ENCODE measurements at regions not wholly inside any gene's neighbourhood (a gene's known extent, or its start where the extent isn't known, plus 50 kb on each side); places are given as distances from the start of the nearest gene placed in this dataset.

GRCh38 chr4:81785338-81785737 is 313.6 kb upstream of the RASGEF1B start:
- Histone ChIP-seq H3K4ac (replicated peaks; ENCODE audit: insufficient read length, low read depth, low read length) (no peak overlapping the region), H2BK20ac (ENCODE audit: low read length) (no peak overlapping the region), H2BK12ac (ENCODE audit: low read depth, low read length) (no peak overlapping the region), H3K18ac (ENCODE audit: extremely low read depth, low read length) (no peak overlapping the region), H3K27ac (ENCODE audit: low read depth, low read length) (no peak overlapping the region), H2BK120ac (replicated peaks; ENCODE audit: low read depth, low read length) (no peak overlapping the region), H3K4me2 (ENCODE audit: insufficient read depth in 1 of 2, low read depth in 2 of 2, low read length in 2 of 2) (no peak overlapping the region), H3K9ac (replicated peaks in 1 of 4; ENCODE audit: extremely low read depth in 1 of 4, low read depth in 3 of 4, low read length in 3 of 4) (no peak overlapping the region), H3K4me3 (ENCODE audit: extremely low read depth in 1 of 4, insufficient read depth in 2 of 4, low read depth in 3 of 4, low read length in 4 of 4) (no peak overlapping the region), H2AFZ (ENCODE audit: low read length) (no peak overlapping the region), H4K8ac (ENCODE audit: extremely low read depth, insufficient read depth, low read length) (no peak overlapping the region), H4K91ac (replicated peaks; ENCODE audit: insufficient read length, low read length) (no peak overlapping the region), H3K79me2 (ENCODE audit: control insufficient read depth in 1 of 2, insufficient read depth in 2 of 2, low read length in 2 of 2) (no peaks in the 10 kb centered on the region), H2BK15ac (ENCODE audit: low read length) (no peak overlapping the region), H3K56ac (replicated peaks; ENCODE audit: insufficient read length, low read depth, low read length) (no peak overlapping the region), H3K14ac (ENCODE audit: insufficient read length) (no peak overlapping the region), H3K79me1 (ENCODE audit: low read depth, low read length) (no peaks in the 10 kb centered on the region), H4K20me1 (replicated peaks in 1 of 2; ENCODE audit: control insufficient read depth in 1 of 2, insufficient read depth in 2 of 2, low read length in 2 of 2) (no peaks in the 10 kb centered on the region), H3K27me3 (replicated peaks in 1 of 4; ENCODE audit: control insufficient read depth in 3 of 4, extremely low read depth in 1 of 4, insufficient read depth in 3 of 4, low read length in 3 of 4) (no peaks in the 10 kb centered on the region), H3K4me1 (replicated peaks in 1 of 4; ENCODE audit: control insufficient read depth in 3 of 4, insufficient read depth in 4 of 4, low read length in 3 of 4) (no peaks in the 10 kb centered on the region), H2BK5ac (ENCODE audit: low read depth, low read length) (no peak overlapping the region), H3K23ac (ENCODE audit: insufficient read length) (no peak overlapping the region), H2AK5ac (ENCODE audit: low read depth, low read length) (no peak overlapping the region), H3K36me3 (ENCODE audit: control insufficient read depth in 2 of 4, insufficient read depth in 4 of 4, low read length in 3 of 4) (no peaks in the 10 kb centered on the region), H3K9me3 (ENCODE audit: insufficient read depth in 2 of 2, low read depth in 1 of 2, low read length in 1 of 2) (no peaks in the 10 kb centered on the region), H3K23me2 (ENCODE audit: low read depth, low read length) (no peaks in the 10 kb centered on the region; the same call in 1 of the 2 replicates), H4K5ac (ENCODE audit: insufficient read length, low read depth, low read length) (no peak overlapping the region)
- ChIA-PET POLR2A (ENCODE audit: partially characterized antibody) (no interaction called here), CTCF (ENCODE audit: partially characterized antibody) (interaction anchor here (1.5 to 1.9 kb wide), 2 partner anchors 315 to 715 kb away, joined by 3 to 4 read pairs; no protein-coding TSS in a partner anchor)
- FAIRE-seq (no peak), DNase-seq (ENCODE audit: low read depth in 1 of 2, low spot score in 2 of 2) (no peak)
- WGBS, 2 experiments (ENCODE audit: extremely low coverage in 1 of 2, insufficient coverage in 1 of 2, insufficient read length in 1 of 2, insufficient replicate concordance in 2 of 2, low coverage in 1 of 2, low lambda C conversion rate in 2 of 2, missing lambda C conversion rate in 1 of 2): 88% methylated on average over 4 of the region's 4 CpGs; no CpG with 5 or more reads in 1 of the 2 experiments
- TF ChIP-seq PHF8 (conservative IDR thresholded peaks at IDR 0.05; ENCODE audit: low read depth, low read length) (no peak), BCL11A (IDR thresholded peaks at IDR 0.05; ENCODE audit: low read depth in 2 of 2, low read length in 2 of 2) (no peak), EP300 (IDR thresholded peaks at IDR 0.05; ENCODE audit: borderline replicate concordance in 1 of 2, low read depth in 2 of 2, low read length in 2 of 2) (no peak), SIRT6 (IDR thresholded peaks at IDR 0.05; ENCODE audit: low read length) (no peak), ATF2 (IDR thresholded peaks at IDR 0.05; ENCODE audit: low read length) (no peak), ATF3 (IDR thresholded peaks at IDR 0.05; ENCODE audit: insufficient read depth, low read depth, low read length) (no peak), SUZ12 (IDR thresholded peaks at IDR 0.05; ENCODE audit: low read length) (no peak), JUND (IDR thresholded peaks at IDR 0.05; ENCODE audit: low read length) (no peak), CHD1 (IDR thresholded peaks at IDR 0.05; ENCODE audit: low read depth, low read length) (no peak), CTBP2 (IDR thresholded peaks at IDR 0.05; ENCODE audit: borderline replicate concordance, insufficient read depth, insufficient read length, low read length) (no peak), EZH2 (IDR thresholded peaks at IDR 0.05; ENCODE audit: low read depth, low read length, severe bottlenecking) (no peak), KDM4A (IDR thresholded peaks at IDR 0.05; ENCODE audit: low read depth, low read length, severe bottlenecking) (no peak)

Measured in H1 (cell line).